K562 (cell line): ENCODE measurements at regions not wholly inside any gene's neighbourhood (a gene's known extent, or its start where the extent isn't known, plus 50 kb on each side); places are given as distances from the start of the nearest gene placed in this dataset.

Experiments used
- ATAC-seq: fragments of 200-7000 bp; cut with Tn5 transposase; 3 replicates; pipeline ENCODE4 v1.9.1; 2020; ENCODE audit warnings: moderate library complexity
- BruUV-seq: library from RNA; stranded (reverse); fragments of 400-500 nt; replicated peaks from 2 replicates; lab custom pipeline; 2021; lab: Mats Ljungman, UMichigan
- CTCF ChIA-PET: fragments of 300-600 bp; formaldehyde crosslinking; extraction: SDS; loops from one replicate; lab custom pipeline; 2021; ENCODE audit warnings: low intra/inter-chr PET ratio; lab: Yijun Ruan, JAX
- POLR2A ChIA-PET: fragments of 300-600, 350-650 bp; sonication (Branson Sonifier 250); formaldehyde crosslinking; extraction: SDS; loops from one replicate; lab custom pipeline; 2021; ENCODE audit warnings: antibody characterized with exemption, inconsistent platforms; lab: Yijun Ruan, JAX
- DNase-seq, 4 experiments: peaks; one replicate each; pipeline versions ENCODE4 v3.0.0 to v3.0.0-alpha.2; 2011 to 2018; ENCODE audit warnings: low spot score in 3 of 4, mixed read lengths in 3 of 4; ENCODE audit errors: extremely low read depth in 1 of 4
- FAIRE-seq: peaks from 2 replicates; lab custom pipeline; 2011; peaks lifted over from hg19 to GRCh38; lab: Jason Lieb, UNC
- H2AFZ ChIP-seq: 2 replicates; pipeline ENCODE4 v1.6.0; 2011; ENCODE audit warnings: low read depth, low read length, control low read depth, inconsistent platforms
- H3K27ac ChIP-seq: fragments of 200-600 bp; 3 replicates; pipeline ENCODE4 v1.8.0; 2011; ENCODE audit warnings: low read depth, mild to moderate bottlenecking, control low read depth, inconsistent platforms, low read length, moderate library complexity, mixed read lengths; ENCODE audit errors: extremely low read depth
- H3K27me3 ChIP-seq, 2 experiments: fragments of 300-600 bp in 1 of 2; 2 replicates in 1 of 2; 3 replicates in 1 of 2; pipeline versions ENCODE4 v1.6.0 to v1.8.0; 2011; ENCODE audit warnings: inconsistent platforms in 2 of 2, low read length in 2 of 2, mild to moderate bottlenecking in 1 of 2, mixed read lengths in 1 of 2, moderate library complexity in 1 of 2; ENCODE audit not compliant: control insufficient read depth in 2 of 2, insufficient read depth in 2 of 2
- H3K36me3 ChIP-seq: fragments of 300-600 bp; 3 replicates; pipeline ENCODE4 v1.8.0; 2011; ENCODE audit warnings: mild to moderate bottlenecking, low read length, inconsistent platforms; ENCODE audit not compliant: control insufficient read depth, insufficient read depth
- H3K4me1 ChIP-seq, 2 experiments: fragments of 200-600 bp in 1 of 2; replicated peaks in 1 of 2; 2 replicates in 1 of 2; 3 replicates in 1 of 2; pipeline versions ENCODE4 v1.5.1 to v1.8.0; 2011; ENCODE audit warnings: inconsistent platforms in 2 of 2, low read length in 2 of 2, mild to moderate bottlenecking in 1 of 2, mixed read lengths in 1 of 2, moderate library complexity in 1 of 2; ENCODE audit not compliant: control insufficient read depth in 2 of 2, insufficient read depth in 2 of 2
- H3K4me2 ChIP-seq: 2 replicates; pipeline ENCODE4 v1.6.1; 2011; ENCODE audit warnings: low read length, control low read depth, inconsistent platforms, mixed read lengths; ENCODE audit not compliant: insufficient read depth
- H3K4me3 ChIP-seq: fragments of 200-600 bp; sonication (generic), shearing (Covaris generic); 2 replicates; pipeline ENCODE4 v1.5.1; 2016; ENCODE audit warnings: control low read depth, inconsistent platforms
- H3K79me2 ChIP-seq: fragments of 200-600 bp; 3 replicates; pipeline ENCODE4 v1.8.0; 2011; ENCODE audit warnings: low read length, inconsistent platforms; ENCODE audit not compliant: control insufficient read depth, insufficient read depth
- H3K9ac ChIP-seq, 2 experiments: 2 replicates each; pipeline versions ENCODE4 v1.6.0 to v1.6.1; 2011; ENCODE audit warnings: low read depth in 2 of 2, low read length in 2 of 2, control low read depth in 1 of 2, inconsistent platforms in 1 of 2, mild to moderate bottlenecking in 1 of 2, mixed read lengths in 1 of 2; ENCODE audit not compliant: insufficient read depth in 1 of 2
- H3K9me1 ChIP-seq: one replicate; pipeline ENCODE4 v1.6.0; 2011; ENCODE audit warnings: inconsistent platforms, mild to moderate bottlenecking, low read length, moderate library complexity; ENCODE audit not compliant: control insufficient read depth, insufficient read depth
- H3K9me3 ChIP-seq: replicated peaks from 2 replicates; pipeline ENCODE4 v1.5.1; 2011; ENCODE audit warnings: low read depth, low read length, inconsistent platforms; ENCODE audit not compliant: control insufficient read depth, insufficient read depth
- H4K20me1 ChIP-seq: replicated peaks from 2 replicates; pipeline ENCODE4 v1.6.1; 2011; ENCODE audit warnings: low read length, inconsistent platforms, mixed read lengths; ENCODE audit not compliant: control insufficient read depth, insufficient read depth
- CBX5 ChIP-seq: IDR thresholded peaks from 2 replicates; pipeline ENCODE4 v1.6.1; 2014; ENCODE audit warnings: low read depth, borderline replicate concordance
- CEBPG ChIP-seq, 3 experiments: fragments of 200-800 bp in 1 of 3; sonication (Bioruptor generic) in 1 of 3; sonication (generic) in 1 of 3; formaldehyde crosslinking in 1 of 3; IDR thresholded peaks in 2 of 3; conservative IDR thresholded peaks in 1 of 3; 2 replicates each; pipeline versions ENCODE4 v1.6.1 to v1.8.0; 2016 to 2022; ENCODE audit warnings: missing compliant biosample characterization in 2 of 3, missing genetic modification characterization in 2 of 3, mild to moderate bottlenecking in 1 of 3, missing genetic modification reagents in 1 of 3
- CREM ChIP-seq: IDR thresholded peaks from 2 replicates; pipeline ENCODE4 v1.6.1; 2014; ENCODE audit warnings: antibody characterized with exemption, low read depth
- FOSL1 ChIP-seq: fragments of 200-800 bp; sonication (Bioruptor generic); conservative IDR thresholded peaks from 2 replicates; pipeline ENCODE4 v1.6.1; 2016; ENCODE audit warnings: missing genetic modification characterization, missing compliant biosample characterization
- MEIS2 ChIP-seq: fragments of 450-650 bp; IDR thresholded peaks from 2 replicates; pipeline ENCODE4 v1.6.1; 2014; ENCODE audit warnings: mild to moderate bottlenecking; ENCODE audit not compliant: partially characterized antibody
- NCOA2 ChIP-seq, 2 experiments: fragments of 450-650 bp; IDR thresholded peaks; 2 replicates each; pipeline ENCODE4 v1.6.1; 2018; ENCODE audit warnings: mild to moderate bottlenecking in 2 of 2, moderate library complexity in 1 of 2; ENCODE audit not compliant: partially characterized antibody in 2 of 2
- NFE2 ChIP-seq: IDR thresholded peaks from 2 replicates; pipeline ENCODE4 v1.6.1; 2014; ENCODE audit warnings: antibody characterized with exemption, low read depth
- PML ChIP-seq: IDR thresholded peaks from 2 replicates; pipeline ENCODE4 v1.6.1; 2012; ENCODE audit warnings: low read length, inconsistent platforms
- POLR3A ChIP-seq: IDR thresholded peaks from 2 replicates; pipeline ENCODE4 v1.6.1; 2011; ENCODE audit warnings: borderline replicate concordance, mild to moderate bottlenecking, moderate library complexity; ENCODE audit not compliant: insufficient read length, insufficient read depth; ENCODE audit errors: extremely low read depth
- RBFOX2 ChIP-seq: fragments of 200-400 bp; formaldehyde crosslinking; IDR thresholded peaks from 2 replicates; pipeline ENCODE4 v1.6.1; 2017; ENCODE audit warnings: low read depth, mild to moderate bottlenecking, low read length, moderate library complexity
- RBM25 ChIP-seq: fragments of 200-400 bp; formaldehyde crosslinking; IDR thresholded peaks from 2 replicates; pipeline ENCODE4 v1.6.1; 2018; ENCODE audit warnings: low read length, low read depth, moderate library complexity; ENCODE audit not compliant: severe bottlenecking
- RBM34 ChIP-seq: fragments of 200-400 bp; formaldehyde crosslinking; IDR thresholded peaks from 2 replicates; pipeline ENCODE4 v1.6.1; 2018; ENCODE audit warnings: low read length, borderline replicate concordance; ENCODE audit not compliant: insufficient read depth
- TOE1 ChIP-seq, 2 experiments: fragments of 450-650 bp in 1 of 2; sonication (generic) in 1 of 2; formaldehyde crosslinking in 1 of 2; IDR thresholded peaks; 2 replicates each; pipeline versions ENCODE4 v1.7.1 to v1.8.0; 2016 to 2022; ENCODE audit warnings: borderline replicate concordance in 2 of 2, mild to moderate bottlenecking in 2 of 2, antibody characterized with exemption in 1 of 2, inconsistent platforms in 1 of 2, low read depth in 1 of 2, missing genetic modification reagents in 1 of 2, moderate library complexity in 1 of 2
- YY1 ChIP-seq, 3 experiments: IDR thresholded peaks; 2 replicates each; pipeline ENCODE4 v1.6.1; 2011; ENCODE audit warnings: low read length in 2 of 3, mild to moderate bottlenecking in 2 of 3, moderate library complexity in 2 of 3, borderline replicate concordance in 1 of 3, control low read depth in 1 of 3, low read depth in 1 of 3; ENCODE audit not compliant: insufficient read depth in 3 of 3, insufficient replicate concordance in 2 of 3, control insufficient read depth in 1 of 3, insufficient read length in 1 of 3; ENCODE audit errors: extremely low read depth in 1 of 3
- ZKSCAN3 ChIP-seq: fragments of 250-450 bp; sonication (Bioruptor Pico); IDR thresholded peaks from 2 replicates; pipeline ENCODE4 v1.4.0; 2020
- ZNF175 ChIP-seq: fragments of 200-800 bp; sonication (Bioruptor generic); IDR thresholded peaks from 2 replicates; pipeline ENCODE4 v1.6.1; 2016; ENCODE audit warnings: low read depth, mild to moderate bottlenecking, missing genetic modification characterization, missing compliant biosample characterization
- ZNF23 ChIP-seq: fragments of 250-450 bp; sonication (Bioruptor Pico); IDR thresholded peaks from 2 replicates; pipeline ENCODE4 v1.4.0; 2020; ENCODE audit warnings: mild to moderate bottlenecking
- WGBS: fragments of 100-300 bp; shearing (Covaris generic); methylation state at CpG from one replicate; pipeline ENCODE4 v1.1.6; 2016; ENCODE audit warnings: low coverage, mixed read lengths; ENCODE audit not compliant: insufficient coverage; ENCODE audit errors: missing lambda C conversion rate; 5-methylcytosine and 5-hydroxymethylcytosine counted together
- in situ Hi-C: fragments of 300-500 bp; cut with MboI; formaldehyde crosslinking; loops from 4 replicates; pipeline ENCODE4 v1.15.0; 2018; ENCODE audit warnings: inconsistent platforms, mixed read lengths
- intact Hi-C: fragments of 100-400 bp; cut with micrococcal nuclease; formaldehyde crosslinking; loops from 2 replicates; pipeline ENCODE4 v1.14.2; 2022
- TF ChIP-seq, protein P1 (sequence below), 2 experiments: fragments of 450-650 bp in 1 of 2; sonication (generic) in 1 of 2; formaldehyde crosslinking in 1 of 2; IDR thresholded peaks in 1 of 2; conservative IDR thresholded peaks in 1 of 2; 2 replicates each; pipeline versions ENCODE4 v1.6.1 to v1.8.1; 2016 to 2023; ENCODE audit warnings: mild to moderate bottlenecking in 2 of 2, moderate library complexity in 2 of 2, inconsistent platforms in 1 of 2, missing genetic modification reagents in 1 of 2

DNA sequence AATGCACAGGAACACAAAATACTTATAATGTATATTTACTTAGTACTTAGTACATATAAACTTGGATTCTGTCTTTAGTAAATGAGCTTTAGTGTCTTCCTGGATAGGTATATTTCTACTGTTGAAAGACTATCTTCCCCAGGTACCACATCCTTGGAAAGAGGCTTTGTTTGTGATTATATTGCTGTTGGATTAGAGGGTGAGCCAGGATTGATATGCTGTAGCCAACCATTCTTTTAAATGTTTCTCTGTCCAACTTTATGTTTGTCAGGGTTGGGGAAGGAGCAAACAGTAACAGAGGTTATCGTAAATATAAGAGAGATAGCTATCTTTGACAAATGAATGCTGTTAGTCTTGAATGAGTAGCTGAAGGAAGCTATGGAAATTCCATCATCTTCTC is 213.2 kb downstream of the SPRY1 start (continued):
- TF ChIP-seq RBM25, result no peak

DNA sequence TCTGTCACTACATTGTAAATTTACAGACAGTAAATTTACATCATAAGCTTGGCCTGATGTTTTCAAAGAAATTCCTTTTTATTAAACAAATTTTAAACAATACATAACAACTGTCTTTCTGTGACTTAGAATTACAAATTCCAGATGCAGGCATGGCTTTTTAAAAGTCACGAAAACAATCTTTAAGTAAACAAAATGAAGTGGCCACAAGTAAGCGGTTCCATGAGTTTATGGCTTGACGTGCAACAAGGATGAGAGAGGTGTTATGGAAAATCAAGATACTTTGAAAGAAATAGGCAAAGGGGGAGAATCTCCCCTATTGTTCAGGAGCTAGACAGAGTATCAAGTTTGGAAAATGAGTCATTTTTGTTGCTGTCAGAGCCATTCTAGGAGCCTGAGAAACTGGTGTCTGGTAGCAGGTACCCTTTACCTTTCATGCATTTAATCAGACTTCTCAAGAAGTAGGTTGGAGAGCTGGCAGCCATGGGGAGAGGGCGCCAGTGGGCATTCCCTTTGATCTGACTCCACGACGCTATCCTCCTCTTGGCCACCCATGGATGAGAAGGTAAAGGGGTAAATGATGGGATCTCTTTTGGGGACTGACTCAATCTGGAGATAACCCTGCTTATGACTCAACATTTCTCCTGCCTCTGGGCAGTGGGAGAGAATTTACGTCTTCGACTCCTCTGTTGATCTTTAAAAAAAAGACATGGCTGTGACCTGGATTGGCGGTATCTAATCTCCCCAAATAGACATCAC is 217.2 kb downstream of the SPRY1 start:
- Histone ChIP-seq H3K79me2 (no peaks in the 10 kb centered on the region), H2AFZ (no peak overlapping the region), H3K36me3 (no peaks in the 10 kb centered on the region; the same call in 2 of the 3 replicates), H3K4me2 (no peak overlapping the region; the same call in 1 of the 2 replicates), H3K4me3 (no peak overlapping the region), H3K9me1 (no peaks in the 10 kb centered on the region), H3K4me1 (no peaks in the 10 kb centered on the region; a peak in 1 of 5 replicates), H3K27ac (no peak overlapping the region), H3K9ac (no peak overlapping the region), H4K20me1 (no peaks in the 10 kb centered on the region), H3K9me3 (no peaks in the 10 kb centered on the region), H3K27me3 (peaks cover 0 to 11% of the 10 kb centered on the region in 2 experiments; a peak in 2 of 5 replicates)
- CTCF ChIA-PET, result no interaction called here
- in situ Hi-C loops (no loop called here), intact Hi-C loops (no loop called here)
- BruUV-seq, result no TSS peak
- ATAC-seq, result no peak
- POLR2A ChIA-PET, result interaction anchor here (1.0 kb wide), 1 partner anchor 13 kb away, joined by 3 read pairs; no protein-coding TSS in a partner anchor
- FAIRE-seq, result peak; percentile 35
- WGBS, result 4% methylated on average over 9 of the region's 9 CpGs
- DNase-seq, result no peak
- TF ChIP-seq YY1 (IDR thresholded peaks at IDR 0.05; ENCODE audit: borderline replicate concordance in 1 of 3, control insufficient read depth in 1 of 3, extremely low read depth in 1 of 3, insufficient read depth in 3 of 3, insufficient read length in 1 of 3, insufficient replicate concordance in 2 of 3, low read depth in 1 of 3, low read length in 2 of 3) (no peak), ZNF175 (CRISPR knock-in tag) (no peak), PML (no peak), CEBPG (CRISPR knock-in tag; IDR thresholded peaks at IDR 0.05) (no peak), CEBPG (tag; conservative IDR thresholded peaks at IDR 0.05 in 1 of 2, IDR thresholded peaks at IDR 0.05 in 1 of 2) (no peak), RBFOX2 (no peak), RBM34 (no peak), ZKSCAN3 (CRISPR knock-in tag) (no peak), POLR3A (no peak), CREM (no peak), NCOA2 (IDR thresholded peaks at IDR 0.05; ENCODE audit: partially characterized antibody in 2 of 2) (no peak), CBX5 (no peak), NFE2 (peak; percentile 57), TOE1 (IDR thresholded peaks at IDR 0.05; ENCODE audit: borderline replicate concordance) (no peak), TOE1 (CRISPR knock-in tag; IDR thresholded peaks at IDR 0.05; ENCODE audit: borderline replicate concordance, low read depth) (no peak), MEIS2 (peak; percentile 10), FOSL1 (tag) (peak; percentile 82), ZNF23 (CRISPR knock-in tag) (no peak)
- TF ChIP-seq, protein P1, sequence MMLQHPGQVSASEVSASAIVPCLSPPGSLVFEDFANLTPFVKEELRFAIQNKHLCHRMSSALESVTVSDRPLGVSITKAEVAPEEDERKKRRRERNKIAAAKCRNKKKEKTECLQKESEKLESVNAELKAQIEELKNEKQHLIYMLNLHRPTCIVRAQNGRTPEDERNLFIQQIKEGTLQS (IDR thresholded peaks at IDR 0.05), result peak; percentile 56
- TF ChIP-seq, protein P1 (CRISPR knock-in tag; conservative IDR thresholded peaks at IDR 0.05), result no peak
